Erythroblast (primary cell): ENCODE measurements at regions not wholly inside any gene's neighbourhood (a gene's known extent, or its start where the extent isn't known, plus 50 kb on each side); places are given as distances from the start of the nearest gene placed in this dataset.

ENCODE experiments used
- DNase-seq, 2 experiments: peaks; one replicate each; lab custom pipeline; 2025; lab: John Stamatoyannopoulos, UW
- GATA1 ChIP-seq: IDR thresholded peaks from 2 replicates; pipeline ENCODE4 v1.6.1; 2011; ENCODE audit warnings: low read depth, mild to moderate bottlenecking, control low read depth, low read length, moderate library complexity
- POLR2A ChIP-seq: IDR thresholded peaks from 2 replicates; pipeline ENCODE4 v1.6.1; 2011; ENCODE audit warnings: mild to moderate bottlenecking, low read length

DNA sequence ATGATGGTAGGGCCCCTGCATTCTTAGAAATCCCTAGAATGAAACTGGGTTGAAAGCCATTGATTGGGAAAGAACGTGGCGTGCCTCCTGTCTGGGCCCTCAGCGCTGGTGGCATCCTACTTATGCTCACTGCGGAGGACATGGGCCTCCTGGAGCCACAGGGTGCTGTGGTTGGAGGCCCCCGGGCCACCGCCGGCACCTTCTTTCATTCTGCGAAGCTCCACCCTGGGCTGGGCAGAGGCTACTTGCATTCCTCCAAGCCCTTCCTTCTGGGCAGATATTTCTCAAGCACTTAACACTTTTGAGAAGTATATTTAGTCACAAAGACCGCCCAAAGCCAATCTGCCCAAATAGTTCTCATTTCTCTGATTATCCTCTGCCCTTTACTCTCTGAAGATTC, 311.9 kb downstream of the MYCN start:
- no peak for DNase-seq
- TF ChIP-seq GATA1 (no peak), POLR2A (no peak)

DNA sequence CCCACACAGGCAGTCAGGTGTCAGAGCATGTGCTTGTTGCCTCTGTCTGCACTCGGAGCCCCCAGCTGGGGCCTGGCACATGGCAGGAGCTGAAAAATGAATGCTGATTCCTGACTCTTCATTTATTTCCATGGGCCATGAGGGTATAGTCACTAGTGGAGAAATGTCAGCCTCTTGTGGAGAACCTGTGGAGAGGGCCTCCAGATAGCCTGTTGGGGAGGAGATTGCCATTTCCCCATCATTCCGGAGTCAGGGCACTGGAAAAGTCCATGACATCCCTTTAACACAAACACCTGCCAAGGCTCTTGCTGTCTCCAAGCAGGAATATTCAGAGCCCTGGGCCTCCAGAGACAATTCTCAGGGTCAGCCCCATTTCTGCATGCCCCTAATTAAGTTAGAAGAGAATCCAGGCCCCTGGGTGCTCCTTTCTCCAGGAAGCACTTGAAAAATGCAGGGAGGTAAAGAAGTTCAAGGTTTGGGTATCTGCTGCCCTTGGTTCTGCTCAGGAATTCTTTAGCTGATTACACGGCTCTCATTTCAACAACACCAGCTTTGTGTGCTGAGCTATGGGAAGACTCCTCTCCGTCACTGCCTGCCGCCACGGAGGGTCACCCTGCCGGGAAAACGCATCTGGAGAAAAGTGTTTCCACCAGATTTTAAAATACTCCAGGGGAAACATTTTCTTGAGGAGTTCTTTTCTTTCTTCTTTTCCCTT, 311.3 kb downstream of the MYCN start:
- no peak for DNase-seq
- no peak for TF ChIP-seq GATA1
- TF ChIP-seq POLR2A, result no peak

DNA sequence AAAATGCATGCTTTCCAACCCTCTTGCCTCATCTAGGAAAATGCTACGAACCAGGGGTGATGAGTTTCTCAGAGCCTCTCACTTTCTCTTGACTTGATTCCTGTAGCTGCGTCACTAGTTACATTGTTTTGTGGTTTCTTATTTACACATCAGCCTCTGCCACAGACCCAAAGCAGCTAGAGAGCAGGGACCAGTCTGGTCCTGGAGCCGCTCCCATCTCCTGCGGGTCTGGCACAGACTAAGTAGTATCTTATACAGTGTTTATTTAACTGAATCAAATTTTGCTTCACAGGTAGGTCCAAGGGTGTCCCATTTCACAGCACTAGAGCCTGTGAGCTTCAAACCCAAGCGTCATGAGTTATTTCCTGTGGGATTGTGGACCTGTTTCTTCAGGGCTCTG, 310.5 kb downstream of the MYCN start:
- TF ChIP-seq GATA1 (no peak), POLR2A (no peak)
- no peak for DNase-seq

DNA sequence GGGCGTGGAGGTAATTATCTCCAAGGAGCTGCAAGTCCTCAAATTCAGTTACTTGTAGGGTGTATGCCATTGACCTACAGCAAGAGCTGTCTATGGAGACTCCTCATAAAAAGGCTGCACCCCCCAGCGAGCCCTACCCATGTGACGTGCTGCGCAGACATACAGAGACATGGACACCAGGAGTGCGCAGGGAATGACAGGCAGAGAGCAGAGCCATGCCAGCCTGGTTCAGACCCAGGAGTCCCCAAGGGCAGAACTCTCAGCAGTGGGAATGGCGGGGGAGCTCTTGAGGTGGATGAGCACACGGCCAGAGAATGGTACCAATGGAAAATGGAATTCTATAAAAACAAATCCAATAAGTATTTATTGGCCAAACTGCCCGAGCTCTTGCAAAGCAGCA, 310.1 kb downstream of the MYCN start:
- no peak for TF ChIP-seq POLR2A
- TF ChIP-seq GATA1, result no peak
- DNase-seq, result no peak

DNA sequence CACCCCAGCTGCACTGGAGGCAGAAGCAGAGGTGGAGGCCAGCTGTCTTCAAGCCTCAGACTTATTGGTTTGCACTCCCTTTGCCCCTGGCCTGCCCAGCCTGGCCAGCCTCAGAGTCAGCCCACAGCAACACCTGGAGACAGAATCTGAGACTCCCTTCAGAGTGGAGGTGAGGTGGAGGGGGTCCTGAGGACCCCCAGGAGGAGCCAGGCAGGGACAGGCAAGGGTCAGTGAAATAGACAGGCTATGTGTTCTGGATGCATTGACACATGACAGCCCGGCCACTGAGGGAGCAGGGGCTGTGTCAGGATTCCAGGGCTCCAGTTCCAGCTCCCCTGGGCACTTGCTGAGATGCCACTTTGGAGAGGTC, 309.7 kb downstream of the MYCN start:
- TF ChIP-seq GATA1 (no peak), POLR2A (no peak)
- no peak for DNase-seq

DNA sequence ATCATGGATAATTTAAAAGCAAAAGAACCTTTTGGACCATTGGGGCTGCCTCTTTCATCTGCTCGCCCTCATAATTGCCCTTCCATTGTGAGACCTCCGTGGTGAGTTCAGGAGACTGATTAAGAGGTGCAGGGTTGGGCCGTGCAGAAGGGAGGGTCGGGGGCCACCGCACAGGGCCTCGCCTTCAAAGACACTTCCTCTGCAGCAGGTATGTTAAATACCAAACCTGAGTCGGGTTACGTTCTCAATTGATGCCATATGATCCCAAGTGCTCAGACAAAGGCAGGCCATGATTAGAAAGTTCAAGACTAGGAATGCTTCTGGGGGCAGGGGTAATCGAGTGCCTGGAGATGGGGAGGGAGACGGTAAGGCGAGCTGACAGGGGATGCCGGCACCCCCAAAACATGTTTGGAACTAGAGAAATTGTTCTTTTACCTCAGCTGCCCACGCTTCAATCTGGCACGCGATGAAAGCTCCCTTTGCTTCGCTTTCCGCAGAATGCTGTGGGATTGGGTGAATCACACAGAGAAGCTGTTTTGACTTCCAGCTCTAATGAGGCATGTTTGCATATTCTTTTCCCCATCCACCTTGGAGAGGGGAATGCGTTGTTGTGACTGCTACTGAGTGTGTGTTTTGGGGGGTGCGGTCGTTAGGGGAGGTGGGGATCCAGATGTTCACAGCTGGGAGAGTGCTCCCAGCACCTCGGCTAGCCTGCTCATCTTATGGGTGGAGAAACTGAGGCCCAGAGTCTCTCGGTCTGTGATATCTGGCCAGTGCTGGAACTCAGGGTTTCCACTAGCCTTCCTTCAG, 309.1 kb downstream of the MYCN start:
- DNase-seq, result no peak
- TF ChIP-seq GATA1, result no peak
- TF ChIP-seq POLR2A, result no peak

DNA sequence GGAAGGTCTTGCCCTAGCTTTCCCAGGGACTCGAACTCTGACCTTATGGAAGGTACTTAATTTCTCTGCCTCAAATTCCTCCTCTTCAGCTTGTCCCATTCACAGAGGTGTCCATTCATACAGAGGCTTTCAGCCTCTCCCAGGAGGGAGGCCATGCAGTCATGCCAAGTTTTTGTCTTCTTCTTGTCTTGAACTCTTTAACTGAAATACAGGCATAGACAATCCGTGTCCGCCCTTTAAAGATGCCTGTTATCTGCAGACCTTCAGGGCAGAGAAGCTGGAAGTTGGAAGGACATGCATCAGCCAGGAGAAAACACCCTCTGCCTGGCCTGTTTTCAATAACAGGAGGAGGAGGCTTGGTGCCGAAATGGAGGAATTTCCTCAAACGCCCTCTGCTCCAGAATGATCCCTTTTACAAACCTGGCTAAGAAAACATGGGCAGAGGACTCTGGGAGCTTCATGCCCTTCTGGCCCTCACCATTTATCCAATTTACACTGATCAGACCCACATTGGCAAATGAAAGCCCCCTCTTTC, 308.3 kb downstream of the MYCN start:
- TF ChIP-seq POLR2A (no peak), GATA1 (no peak)
- DNase-seq, result no peak

DNA sequence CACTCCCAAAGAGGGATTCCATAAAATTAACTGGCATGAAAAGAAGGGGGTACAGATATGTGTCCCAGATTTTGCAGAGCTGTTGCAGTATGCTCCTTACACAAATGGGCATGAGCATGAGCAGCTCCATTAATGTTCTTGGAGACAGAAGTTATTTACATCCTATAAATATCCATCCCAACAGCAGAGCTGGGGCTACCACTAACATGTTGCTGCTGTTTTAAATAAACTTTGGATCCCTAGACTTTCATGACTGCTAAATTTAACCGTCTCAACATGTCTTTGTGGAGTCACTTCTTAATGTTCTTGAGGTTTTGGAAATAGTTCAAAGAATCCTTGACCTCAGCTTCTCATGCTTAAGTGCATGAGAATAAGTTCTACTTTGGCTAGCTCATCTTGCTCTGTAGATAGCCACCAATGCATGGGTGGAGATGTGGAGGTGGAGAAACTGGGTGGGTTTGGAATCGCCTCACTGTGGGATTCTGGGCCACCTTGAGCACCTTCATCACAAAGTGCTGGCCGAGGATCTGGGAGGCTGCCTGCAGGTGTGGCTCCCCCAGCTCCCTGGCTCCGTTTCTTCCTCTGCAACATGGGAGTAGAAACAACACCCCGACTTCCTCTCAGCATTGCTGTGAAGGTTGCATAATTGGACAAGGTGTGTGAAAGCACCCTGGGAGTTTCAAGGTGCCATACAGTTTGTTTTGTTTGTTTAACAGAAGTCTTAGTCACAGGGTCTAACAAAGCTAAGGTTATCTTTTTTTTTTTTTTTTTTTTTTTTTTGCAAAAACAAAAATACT, 307.2 kb downstream of the MYCN start:
- no peak for TF ChIP-seq GATA1
- TF ChIP-seq POLR2A, result no peak
- DNase-seq, result no peak

DNA sequence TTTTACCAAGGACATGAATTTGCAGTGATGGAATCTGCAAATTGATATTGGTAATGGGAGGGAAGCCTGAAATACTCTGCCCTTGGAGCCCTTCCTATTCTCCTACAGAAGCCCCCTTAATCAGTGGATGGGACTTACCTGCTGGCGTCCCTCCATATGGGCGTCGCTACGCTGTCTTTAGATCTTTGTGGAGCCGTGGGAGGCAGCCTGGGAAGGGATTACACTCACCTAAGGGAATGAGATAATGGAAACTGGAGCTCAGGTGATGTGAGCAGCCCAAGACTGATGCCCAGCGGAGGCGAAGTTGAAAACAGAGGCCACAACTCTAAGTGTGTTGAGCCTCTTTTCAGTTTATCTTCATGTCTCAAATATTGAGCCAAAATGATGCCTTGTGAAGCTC, 306.6 kb downstream of the MYCN start:
- TF ChIP-seq GATA1, result no peak
- TF ChIP-seq POLR2A, result no peak

DNA sequence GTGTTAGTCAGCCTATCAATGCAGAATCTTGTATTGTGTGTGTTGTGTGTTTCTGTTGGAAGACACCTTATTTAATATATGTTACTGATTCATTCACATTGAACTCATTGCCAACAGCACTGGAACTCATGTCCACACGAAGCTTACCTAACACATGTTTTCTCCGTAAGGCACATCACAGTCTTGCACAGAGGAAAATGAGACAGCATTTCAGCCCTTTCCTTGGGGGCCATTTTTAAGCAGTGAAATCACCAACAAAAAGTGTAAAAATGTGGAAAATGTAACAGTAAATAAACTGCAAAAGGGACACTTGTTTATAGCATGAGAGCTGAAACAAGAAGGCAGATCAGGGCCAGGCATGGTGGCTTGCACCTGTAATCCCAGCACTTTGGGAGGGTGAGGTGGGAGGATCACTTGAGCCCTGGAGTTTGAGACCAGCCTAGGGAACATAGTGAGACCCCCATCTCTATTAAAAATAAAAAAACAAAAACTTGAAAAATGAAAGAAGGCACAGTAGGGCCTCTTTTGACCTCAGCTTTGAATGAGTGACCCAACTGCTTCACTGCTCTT, 306.0 kb downstream of the MYCN start:
- TF ChIP-seq POLR2A, result no peak
- no peak for DNase-seq

More for the DNA sequence above, 306.6 kb downstream of the MYCN start:
- no peak for DNase-seq

DNA sequence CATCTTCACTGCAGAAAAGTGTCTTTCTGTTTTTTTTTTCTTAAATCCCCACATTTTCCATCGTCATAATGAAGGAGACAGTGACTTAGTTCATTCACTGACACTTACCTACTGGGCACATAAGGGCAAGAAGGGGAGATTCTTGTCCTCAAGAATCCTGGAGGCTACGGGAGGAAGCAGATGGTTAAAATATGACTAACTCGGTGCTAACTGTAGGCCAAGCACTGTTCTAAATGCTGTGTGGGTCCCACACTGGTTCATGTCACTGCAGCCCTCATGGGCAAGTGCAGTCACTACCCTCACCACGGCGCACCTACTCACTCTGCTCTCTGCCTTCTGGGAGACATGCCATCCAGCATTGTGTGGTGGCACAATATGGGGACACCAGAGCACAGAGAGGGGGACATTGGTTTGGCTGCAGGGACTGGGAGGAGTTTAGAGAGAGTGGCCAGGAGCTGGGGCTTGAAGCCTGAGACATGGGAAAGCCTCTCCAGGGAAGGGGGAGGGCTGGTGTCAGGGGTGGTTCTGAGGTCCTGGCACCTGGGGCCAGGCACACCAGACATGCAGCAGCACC, 305.2 kb downstream of the MYCN start:
- no peak for DNase-seq
- no peak for TF ChIP-seq POLR2A
- no peak for TF ChIP-seq GATA1

DNA sequence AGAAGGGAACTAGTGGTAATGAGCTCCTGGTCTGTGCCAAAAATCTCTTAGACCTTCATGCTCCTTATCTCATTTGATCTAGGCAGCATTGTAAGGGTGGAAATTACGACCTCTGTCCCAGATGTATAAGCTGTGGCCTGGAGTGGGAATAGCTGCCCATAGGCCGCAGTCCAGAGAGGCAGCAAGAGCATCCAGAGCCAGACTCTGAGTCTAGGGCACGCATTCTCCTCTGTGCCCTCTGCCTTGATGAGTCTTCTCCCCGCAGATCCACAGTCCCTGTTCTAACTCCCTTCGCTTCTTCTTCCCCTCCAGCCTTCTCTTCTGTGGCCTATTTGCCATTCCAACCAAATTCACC, 304.6 kb downstream of the MYCN start:
- DNase-seq, result no peak
- no peak for TF ChIP-seq GATA1
- TF ChIP-seq POLR2A, result no peak

DNA sequence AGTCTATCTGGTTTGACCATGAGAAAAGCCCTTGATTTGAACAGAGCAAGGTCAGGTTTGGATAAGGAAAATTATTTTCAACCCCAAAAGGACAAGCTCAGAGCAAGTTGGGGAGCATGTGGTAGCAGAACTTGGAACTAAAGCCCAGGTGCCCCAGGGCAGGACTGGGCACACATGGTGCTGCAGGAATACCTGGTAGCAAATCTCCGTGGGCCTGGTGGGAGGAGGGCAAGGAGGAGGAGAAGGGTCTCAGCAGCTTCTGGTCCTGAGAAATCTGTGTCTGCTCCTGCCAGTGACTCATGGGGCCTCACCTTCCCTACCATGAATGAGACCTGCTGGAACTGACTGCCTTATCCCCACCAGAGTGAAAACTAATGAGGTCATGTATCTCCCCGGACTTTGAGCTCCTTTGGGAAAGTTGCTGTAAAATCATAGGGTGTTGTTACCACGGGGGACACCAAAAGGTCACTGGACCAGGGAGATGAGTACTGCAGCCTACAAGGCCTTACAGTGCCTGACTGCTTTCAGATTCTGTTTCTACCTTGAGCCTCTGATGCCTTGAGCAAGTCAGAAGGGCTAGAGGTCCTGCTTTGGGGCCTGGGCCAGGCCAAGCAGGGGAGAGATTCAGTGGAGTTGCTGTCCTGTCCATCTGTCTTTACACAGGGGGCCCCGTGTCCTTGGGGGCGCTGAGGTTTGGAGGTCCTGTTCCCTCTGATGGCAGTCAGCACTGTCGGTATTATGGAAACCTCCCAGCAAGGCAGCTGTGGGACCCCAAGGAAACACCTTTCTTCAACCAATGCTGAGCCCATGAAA, 304.0 kb downstream of the MYCN start:
- TF ChIP-seq GATA1 (no peak), POLR2A (no peak)
- no peak for DNase-seq
